Tibial nerve (tissue), 4 donors: ENCODE measurements at regions not wholly inside any gene's neighbourhood (a gene's known extent, or its start where the extent isn't known, plus 50 kb on each side); places are given as distances from the start of the nearest gene placed in this dataset.

ENCODE experiments used
- CTCF ChIP-seq, 5 experiments: fragments of 200-600 bp in 3 of 5; fragments of 450-650 bp in 2 of 5; sonication (generic) in 3 of 5; IDR thresholded peaks; one replicate each; pipeline ENCODE4 v1.5.1; 2016 to 2019; ENCODE audit warnings: antibody characterized with exemption in 5 of 5, mild to moderate bottlenecking in 3 of 5, moderate library complexity in 2 of 5
- EP300 ChIP-seq, 2 donors: sonication (generic); formaldehyde crosslinking; IDR thresholded peaks; one replicate each; pipeline ENCODE4 v1.6.1; 2017; ENCODE audit warnings: antibody characterized with exemption in 2 of 2, mild to moderate bottlenecking in 1 of 2
- POLR2A ChIP-seq, 2 donors: fragments of 450-650 bp; IDR thresholded peaks; one replicate each; pipeline ENCODE4 v1.6.1; 2017; ENCODE audit warnings: antibody characterized with exemption in 2 of 2, mild to moderate bottlenecking in 2 of 2, moderate library complexity in 2 of 2

- no peak for TF ChIP-seq CTCF (IDR thresholded peaks at IDR 0.05)
- TF ChIP-seq POLR2A (IDR thresholded peaks at IDR 0.05), result no peak
- no peak for TF ChIP-seq EP300 (IDR thresholded peaks at IDR 0.05)
Measured at GRCh38 chr9:28781481-28781880, 1208.2 kb upstream of the C9orf72 start.
